ENCODE measurements at regions not wholly inside any gene's neighbourhood (a gene's known extent, or its start where the extent isn't known, plus 50 kb on each side); places are given as distances from the start of the nearest gene placed in this dataset.

GRCh38 chr2:15714609-15715008 is 122.9 kb downstream of the DDX1 start:
- ATAC-seq (ENCODE audit: poor library complexity) (no peak), DNase-seq (no peak)
- Mint-ChIP-seq H3K36me3 (ENCODE audit: low read depth) (no peaks in the 10 kb centered on the region), H3K27ac (no peak overlapping the region), H3K4me1 (ENCODE audit: low read depth) (no peaks in the 10 kb centered on the region), H3K27me3 (no peaks in the 10 kb centered on the region), H3K9me3 (no peaks in the 10 kb centered on the region), H3K4me3 (no peak overlapping the region)
- no peaks in the 10 kb centered on the region for H3K4me1 ChIP-seq (ENCODE audit: insufficient read depth, low read length)
- no peak overlapping the region for H3K4me3 ChIP-seq (ENCODE audit: low read length)
- H3K9me3 ChIP-seq (ENCODE audit: control insufficient read depth in 1 of 2, insufficient read depth in 1 of 2, low read length in 2 of 2): peaks cover 0 to 6% of the 10 kb centered on the region in 2 experiments
- CTCF ChIA-PET: no interaction called here
- no peak for TF ChIP-seq CTCF (IDR thresholded peaks at IDR 0.05)
- no peaks in the 10 kb centered on the region for H3K27me3 ChIP-seq (ENCODE audit: control insufficient read depth in 1 of 2, insufficient read depth in 2 of 2, low read length in 2 of 2)
- intact Hi-C loops (cut with DNase I, micrococcal nuclease): no loop called here
- POLR2A ChIA-PET: no interaction called here
- H3K36me3 ChIP-seq (ENCODE audit: insufficient read depth, low read length): no peaks in the 10 kb centered on the region
- H3K27ac ChIP-seq (ENCODE audit: low read depth in 1 of 2, low read length in 2 of 2): no peak overlapping the region

- no peaks in the 10 kb centered on the region for H3K9me3 Mint-ChIP-seq
- no peak overlapping the region for H3K4me3 ChIP-seq (ENCODE audit: low read length)
- H3K36me3 Mint-ChIP-seq (ENCODE audit: low read depth): no peaks in the 10 kb centered on the region
- H3K4me1 ChIP-seq (ENCODE audit: insufficient read depth, low read length): no peaks in the 10 kb centered on the region
- no peak overlapping the region for H3K4me3 Mint-ChIP-seq
- peaks cover 0 to 6% of the 10 kb centered on the region in 2 experiments for H3K9me3 ChIP-seq (ENCODE audit: control insufficient read depth in 1 of 2, insufficient read depth in 1 of 2, low read length in 2 of 2)
- no peak overlapping the region for H3K27ac ChIP-seq (ENCODE audit: low read depth in 1 of 2, low read length in 2 of 2)
- no peak for TF ChIP-seq CTCF (IDR thresholded peaks at IDR 0.05)
- no peaks in the 10 kb centered on the region for H3K36me3 ChIP-seq (ENCODE audit: insufficient read depth, low read length)
- POLR2A ChIA-PET: no interaction called here
- H3K4me1 Mint-ChIP-seq (ENCODE audit: low read depth): no peaks in the 10 kb centered on the region
- intact Hi-C loops (cut with DNase I, micrococcal nuclease): no loop called here
- DNase-seq: no peak
- no peaks in the 10 kb centered on the region for H3K27me3 Mint-ChIP-seq
- no peak overlapping the region for H3K27ac Mint-ChIP-seq
- H3K27me3 ChIP-seq (ENCODE audit: control insufficient read depth in 1 of 2, insufficient read depth in 2 of 2, low read length in 2 of 2): no peaks in the 10 kb centered on the region
- no peak for ATAC-seq (ENCODE audit: poor library complexity)
- CTCF ChIA-PET: no interaction called here
These were observed 123.9 kb downstream of the DDX1 start for GRCh38 chr2:15715596-15715995.

- H3K27ac Mint-ChIP-seq: no peak overlapping the region
- CTCF ChIA-PET: no interaction called here
- TF ChIP-seq CTCF (IDR thresholded peaks at IDR 0.05): no peak
- POLR2A ChIA-PET: no interaction called here
- no peak for DNase-seq
- H3K9me3 ChIP-seq (ENCODE audit: control insufficient read depth in 1 of 2, insufficient read depth in 1 of 2, low read length in 2 of 2): peaks cover 0 to 6% of the 10 kb centered on the region in 2 experiments
- ATAC-seq (ENCODE audit: poor library complexity): no peak
- H3K9me3 Mint-ChIP-seq: no peaks in the 10 kb centered on the region
- H3K36me3 Mint-ChIP-seq (ENCODE audit: low read depth): no peaks in the 10 kb centered on the region
- no peaks in the 10 kb centered on the region for H3K27me3 Mint-ChIP-seq
- no peak overlapping the region for H3K4me3 ChIP-seq (ENCODE audit: low read length)
- no peak overlapping the region for H3K27ac ChIP-seq (ENCODE audit: low read depth in 1 of 2, low read length in 2 of 2)
- H3K4me3 Mint-ChIP-seq: no peak overlapping the region
- no peaks in the 10 kb centered on the region for H3K4me1 Mint-ChIP-seq (ENCODE audit: low read depth)
- no peaks in the 10 kb centered on the region for H3K27me3 ChIP-seq (ENCODE audit: control insufficient read depth in 1 of 2, insufficient read depth in 2 of 2, low read length in 2 of 2)
- H3K36me3 ChIP-seq (ENCODE audit: insufficient read depth, low read length): no peaks in the 10 kb centered on the region
- H3K4me1 ChIP-seq (ENCODE audit: insufficient read depth, low read length): no peaks in the 10 kb centered on the region
- intact Hi-C loops (cut with DNase I, micrococcal nuclease): no loop called here
These were observed 126.7 kb downstream of the DDX1 start for GRCh38 chr2:15718103-15718943.
